EH (cell line): ENCODE measurements at regions not wholly inside any gene's neighbourhood (a gene's known extent, or its start where the extent isn't known, plus 50 kb on each side); places are given as distances from the start of the nearest gene placed in this dataset.

ENCODE experiments used
- DNase-seq: peaks from one replicate; pipeline ENCODE4 v3.0.0-alpha.2; 2015; ENCODE audit warnings: low read depth

DNA sequence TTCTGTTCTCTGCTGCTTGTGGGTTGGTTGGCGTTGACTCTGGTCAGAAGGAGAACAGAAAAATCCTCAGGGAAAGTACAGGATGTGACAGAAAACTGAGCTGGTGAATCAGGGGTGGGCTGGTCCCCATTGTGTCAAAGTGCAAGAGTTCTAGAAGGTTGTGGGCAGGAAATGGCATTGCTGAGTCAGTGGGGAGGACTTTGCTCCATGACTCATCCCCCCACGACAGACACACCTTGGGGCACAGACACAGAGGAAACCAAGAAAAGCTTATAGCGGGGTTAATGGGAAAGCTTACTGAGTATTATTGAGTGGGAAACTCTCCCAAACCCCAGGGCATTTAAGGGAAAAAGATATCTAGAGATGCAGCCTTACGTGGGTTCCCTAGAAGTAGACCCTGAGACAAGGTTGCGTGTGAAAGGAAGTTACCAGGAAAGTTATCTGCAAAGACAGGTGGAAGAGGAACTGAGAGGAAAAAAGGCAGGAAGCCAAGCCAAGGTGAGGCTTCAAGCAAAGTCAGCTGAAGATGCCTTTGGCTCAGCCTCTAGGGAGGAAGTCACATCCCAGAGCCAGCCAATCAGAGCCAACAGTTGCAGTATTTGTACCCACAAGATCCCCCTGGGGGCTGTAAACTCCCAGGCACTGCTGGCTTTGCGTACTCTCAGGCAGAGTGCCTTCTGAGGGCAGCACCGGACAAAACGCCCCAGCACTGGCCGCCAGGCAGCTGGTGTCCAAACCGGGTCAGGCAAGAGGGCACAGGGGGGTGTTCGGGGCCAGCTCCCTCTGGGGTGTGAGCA lies 86.4 kb downstream of the FOXL1 start:
- DNase-seq: peak; percentile 98

DNA sequence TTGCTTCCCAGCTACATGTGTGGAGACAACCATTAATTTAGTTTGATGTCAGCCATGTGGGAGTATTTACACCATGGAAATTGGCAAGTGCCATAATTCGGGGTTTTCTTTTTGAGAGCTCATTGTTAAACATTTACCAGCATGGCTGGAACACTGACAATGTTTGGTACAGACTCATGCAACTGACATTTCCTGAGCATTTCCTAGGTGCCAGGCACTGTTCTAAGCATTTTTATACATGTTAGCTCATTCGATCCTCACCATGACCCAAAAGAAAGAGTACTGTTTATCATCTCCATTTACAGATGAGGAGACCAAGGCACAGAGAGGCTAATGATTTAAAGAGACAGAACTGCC lies 86.9 kb downstream of the FOXL1 start:
- DNase-seq: peak; percentile 90

DNA sequence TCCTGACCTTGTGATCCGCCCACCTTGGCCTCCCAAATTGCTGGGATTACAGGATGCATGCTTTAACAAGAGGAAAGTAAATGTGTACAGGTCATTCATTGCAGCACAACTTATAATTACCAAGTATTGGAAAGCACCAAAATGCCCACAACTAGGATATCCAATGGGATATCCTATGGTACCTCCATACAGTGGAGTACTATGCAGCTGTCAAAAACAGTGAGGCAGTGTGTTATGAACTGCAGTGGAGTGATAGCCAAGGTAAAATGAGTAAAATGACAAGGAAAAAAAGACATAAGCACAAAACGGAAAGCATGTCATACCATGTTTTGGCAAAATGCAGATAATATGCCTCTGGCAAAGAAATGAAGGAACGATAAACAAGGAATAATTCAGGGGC lies 87.6 kb downstream of the FOXL1 start:
- no peak for DNase-seq

DNA sequence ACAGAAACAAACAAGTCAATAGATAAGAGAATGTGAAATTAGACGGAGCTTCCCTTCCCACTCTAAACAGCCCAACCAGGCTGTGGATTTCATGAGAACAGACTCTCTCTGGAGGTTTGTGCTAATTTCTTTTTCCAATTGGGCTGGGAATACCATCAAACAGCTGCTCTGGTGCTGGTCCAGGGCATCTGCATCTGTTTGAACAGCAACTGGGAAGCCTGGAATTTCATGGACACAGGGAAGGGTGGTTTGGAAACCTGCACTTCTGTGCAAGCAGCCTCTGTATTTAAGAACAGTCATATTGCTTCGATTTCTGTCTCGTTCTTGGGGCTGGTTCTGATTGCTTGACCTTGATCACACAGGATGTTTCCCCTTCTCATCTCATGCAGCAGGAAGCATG lies 88.7 kb downstream of the FOXL1 start:
- DNase-seq: no peak

DNA sequence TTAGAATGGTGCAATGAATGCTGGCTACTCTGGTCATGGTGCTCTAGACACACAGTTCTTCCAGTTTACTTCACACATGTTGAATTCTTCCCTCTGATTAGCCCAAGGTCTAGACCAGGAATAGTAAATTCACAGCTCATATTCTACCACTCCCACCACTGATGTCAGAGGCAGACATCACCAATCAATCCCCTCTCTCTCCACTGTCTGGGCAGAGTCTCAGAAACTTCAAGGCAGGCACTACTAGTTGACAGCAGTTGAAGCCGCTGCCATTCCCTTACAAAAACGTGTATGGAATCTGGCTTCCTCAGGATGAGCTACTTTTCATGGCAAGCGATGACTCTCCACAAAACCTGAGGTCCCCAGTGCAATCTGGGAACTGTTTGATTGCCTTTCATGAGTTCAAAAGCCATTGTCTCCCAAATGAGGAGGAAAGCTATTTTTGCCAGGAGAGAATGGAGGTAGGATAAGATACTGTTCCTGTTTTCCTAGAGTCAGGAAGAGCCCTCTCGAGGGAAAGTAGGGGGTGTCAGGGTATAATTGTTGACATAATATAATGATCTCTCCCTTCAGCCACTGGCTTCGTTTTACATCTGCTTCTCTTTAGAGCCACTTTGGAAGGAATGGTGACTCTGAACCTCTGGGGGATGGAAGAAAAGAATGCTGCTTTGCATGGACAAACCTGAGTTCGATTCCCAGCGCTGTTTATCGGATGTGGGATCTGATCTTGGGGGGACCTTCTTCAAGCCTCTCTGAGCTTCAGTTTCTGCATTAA lies 90.0 kb downstream of the FOXL1 start:
- peak; percentile 85 for DNase-seq

DNA sequence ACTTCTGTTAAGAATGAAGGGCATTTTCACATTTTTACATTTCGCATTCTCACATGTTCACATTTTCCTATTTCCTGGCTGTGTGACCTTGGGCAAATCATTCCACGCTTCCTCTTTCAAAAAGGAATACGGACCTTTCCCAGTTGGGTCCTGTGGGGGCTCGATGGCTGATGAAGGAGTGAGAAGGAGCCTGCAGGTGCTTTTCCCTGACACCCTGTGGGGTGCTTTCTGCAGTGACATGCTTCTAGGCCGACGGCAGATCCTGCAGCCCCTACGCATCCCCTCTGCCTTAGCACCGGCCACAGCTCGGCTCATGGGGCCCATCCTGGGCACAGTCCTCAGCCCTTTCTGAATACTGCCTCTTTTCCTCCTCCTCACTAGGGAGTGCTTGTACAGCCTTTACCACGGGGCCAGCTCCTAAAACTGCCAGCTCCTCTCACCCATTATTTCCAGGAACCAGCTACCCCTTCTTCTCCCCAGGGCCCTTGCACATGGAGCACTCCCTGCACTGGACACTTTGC lies 91.0 kb downstream of the FOXL1 start:
- DNase-seq: no peak

DNA sequence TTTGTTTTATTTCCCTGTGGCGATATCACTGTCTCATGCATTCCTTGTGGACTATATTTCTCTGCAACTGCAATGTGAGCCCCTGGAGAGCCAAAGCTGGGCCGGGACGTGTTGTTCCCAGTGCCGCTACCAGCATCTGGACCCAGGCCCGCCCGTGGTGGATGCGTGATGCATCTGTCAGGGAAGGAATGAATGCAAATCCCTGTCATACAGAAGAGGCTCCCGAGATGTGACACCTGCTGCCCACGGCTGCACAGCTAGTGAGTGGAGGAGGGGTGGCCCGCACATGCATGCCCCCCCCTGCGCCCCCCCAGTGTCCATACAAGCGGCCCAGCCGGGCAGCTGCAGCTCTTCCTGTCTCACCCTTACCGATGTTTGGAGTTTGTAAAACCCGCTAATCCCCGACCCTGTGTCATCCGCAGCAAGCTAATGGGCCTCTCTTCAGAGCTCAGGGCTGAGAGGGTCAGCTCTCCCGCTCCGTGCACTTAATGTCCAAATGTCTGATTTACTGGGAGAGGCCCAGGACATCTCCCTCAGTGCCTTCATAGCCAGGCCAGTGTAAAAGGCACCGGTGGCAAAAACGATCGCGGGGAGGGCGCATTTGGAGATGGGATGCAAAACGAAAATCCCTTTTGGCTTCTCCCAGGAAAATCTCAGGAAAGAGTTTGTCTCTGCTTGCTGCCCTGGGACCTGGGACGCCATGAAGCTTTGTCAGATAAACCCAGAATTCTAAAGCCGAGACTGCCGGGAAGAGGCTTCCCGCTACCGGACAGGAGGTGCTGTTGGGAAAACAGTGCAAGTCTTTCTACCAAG lies 91.8 kb downstream of the FOXL1 start:
- DNase-seq: peak; percentile 31

DNA sequence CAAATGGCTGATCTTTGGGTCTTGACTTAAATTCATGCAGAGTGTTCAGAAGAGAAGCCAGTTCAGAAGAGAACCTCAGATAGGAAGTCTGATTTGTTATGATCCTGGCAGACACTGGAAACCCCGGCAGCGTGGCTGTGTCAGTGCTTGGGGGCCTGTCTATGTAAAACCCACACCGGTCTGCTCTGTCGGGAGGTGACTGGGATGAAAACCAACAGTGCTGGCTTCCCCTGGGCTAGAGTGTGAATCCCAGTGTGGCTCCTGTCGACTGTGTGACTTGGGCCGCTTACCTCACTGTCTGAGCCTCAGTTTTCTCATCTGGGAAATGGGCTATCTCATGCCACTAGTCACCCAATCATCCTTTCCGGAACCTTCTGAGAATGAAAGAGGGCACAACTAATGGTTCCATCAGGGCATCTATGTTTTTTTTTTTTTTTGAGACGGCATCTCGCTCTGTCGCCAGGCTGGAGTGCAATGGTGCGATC lies 92.4 kb downstream of the FOXL1 start:
- no peak for DNase-seq

DNA sequence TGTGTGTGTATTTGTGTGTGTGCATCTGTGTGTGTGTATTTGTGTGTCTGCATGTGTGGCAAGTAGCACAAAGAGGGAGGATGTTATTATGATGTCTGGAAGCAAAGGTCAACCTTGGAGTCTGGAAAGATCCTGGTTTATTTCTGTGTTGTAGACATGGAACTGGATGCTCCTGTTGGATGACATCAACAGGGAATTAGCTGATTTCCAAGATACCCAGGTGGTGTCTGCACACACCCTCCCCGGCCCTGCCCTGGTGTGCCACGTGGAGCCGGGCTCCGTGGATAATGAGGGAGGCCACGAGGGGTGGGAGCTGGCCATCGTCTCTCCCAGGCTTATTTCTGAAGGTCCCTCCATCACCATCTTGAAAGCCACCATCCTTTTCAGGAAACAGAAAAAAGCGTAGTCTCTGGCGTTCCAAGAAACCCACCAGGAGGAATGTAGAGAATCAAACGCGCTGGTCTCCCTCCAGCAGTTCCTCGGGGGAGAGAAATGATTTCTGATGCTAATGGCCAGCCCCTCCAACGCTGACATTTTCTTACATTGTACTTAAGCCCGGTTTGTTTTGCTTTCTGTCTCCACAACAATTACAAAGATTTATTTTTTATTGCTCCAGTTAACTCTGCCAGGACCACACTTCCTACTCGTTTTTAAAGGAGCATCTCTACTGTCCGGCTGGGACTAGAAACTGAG lies 93.3 kb downstream of the FOXL1 start:
- peak; percentile 75 for DNase-seq

DNA sequence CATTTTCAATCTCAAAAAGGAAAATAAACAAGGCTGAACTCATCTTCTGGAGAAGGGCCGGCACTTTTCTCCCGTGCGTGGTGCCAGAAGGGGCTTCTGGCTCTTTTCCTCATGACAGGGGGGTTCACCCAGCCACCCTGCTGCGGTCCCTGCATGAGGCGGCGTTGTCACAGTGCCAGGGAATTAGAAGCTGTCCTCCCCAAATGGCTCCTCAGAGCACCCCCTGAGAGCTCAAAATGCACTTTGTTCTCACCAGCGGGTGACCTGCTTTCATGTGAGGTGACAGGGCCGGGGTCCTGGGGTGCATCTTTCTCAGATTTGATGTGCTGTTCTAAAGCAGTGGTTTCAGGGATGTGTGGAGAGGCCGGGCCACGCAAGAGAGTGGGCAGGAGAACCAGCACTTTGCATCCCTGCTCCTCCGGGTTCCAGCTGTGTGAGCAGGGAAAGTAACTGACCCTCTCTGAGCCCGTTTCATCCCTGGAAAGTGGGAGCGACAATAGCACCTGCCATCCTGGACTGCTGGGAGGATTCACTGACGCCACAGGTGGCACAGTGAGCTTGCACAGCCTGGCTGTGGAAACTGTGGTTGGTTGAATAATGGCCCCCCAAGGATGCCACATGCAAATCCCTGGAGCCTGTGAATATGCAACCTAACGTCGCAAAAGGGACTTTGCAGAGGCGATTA lies 94.0 kb downstream of the FOXL1 start:
- no peak for DNase-seq

DNA sequence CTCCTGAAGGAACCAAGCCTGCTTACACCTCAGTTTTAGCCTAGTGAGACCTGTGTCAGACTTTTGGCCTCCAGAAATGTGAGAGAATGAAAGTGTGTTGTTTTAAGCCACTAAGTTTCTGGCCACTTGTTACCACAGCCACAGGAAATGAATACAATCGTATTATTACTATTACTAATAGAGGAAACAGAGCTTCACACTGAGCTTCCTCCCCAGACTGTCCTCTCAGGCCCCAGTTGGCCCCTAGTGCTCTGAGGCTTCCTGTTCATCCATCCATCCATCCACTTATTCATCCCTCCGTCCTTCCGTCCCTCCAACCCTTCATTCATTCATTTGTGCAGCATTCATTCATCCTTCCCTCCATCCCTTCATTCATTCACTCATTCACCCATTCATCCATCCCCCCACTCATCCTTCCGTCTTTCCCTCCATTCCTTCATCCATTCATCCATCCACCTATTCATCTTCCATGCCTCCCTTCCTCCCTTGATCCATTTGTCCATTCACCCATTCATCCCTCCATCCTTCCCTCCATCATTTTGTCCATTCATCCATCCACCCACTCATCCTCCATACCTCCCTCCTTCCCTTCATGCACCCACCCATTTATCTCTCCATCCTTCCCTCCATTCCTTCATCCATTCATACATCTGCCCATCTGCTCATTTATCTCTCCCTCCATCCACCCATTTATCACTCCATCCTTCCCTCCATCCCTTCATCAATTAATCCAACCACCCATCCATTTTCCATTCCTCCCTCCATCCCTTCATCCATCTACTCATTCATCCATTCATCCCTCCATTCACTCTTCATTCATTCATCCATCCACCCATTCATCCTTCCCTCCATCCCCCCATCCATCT lies 95.0 kb downstream of the FOXL1 start:
- DNase-seq: no peak

DNA sequence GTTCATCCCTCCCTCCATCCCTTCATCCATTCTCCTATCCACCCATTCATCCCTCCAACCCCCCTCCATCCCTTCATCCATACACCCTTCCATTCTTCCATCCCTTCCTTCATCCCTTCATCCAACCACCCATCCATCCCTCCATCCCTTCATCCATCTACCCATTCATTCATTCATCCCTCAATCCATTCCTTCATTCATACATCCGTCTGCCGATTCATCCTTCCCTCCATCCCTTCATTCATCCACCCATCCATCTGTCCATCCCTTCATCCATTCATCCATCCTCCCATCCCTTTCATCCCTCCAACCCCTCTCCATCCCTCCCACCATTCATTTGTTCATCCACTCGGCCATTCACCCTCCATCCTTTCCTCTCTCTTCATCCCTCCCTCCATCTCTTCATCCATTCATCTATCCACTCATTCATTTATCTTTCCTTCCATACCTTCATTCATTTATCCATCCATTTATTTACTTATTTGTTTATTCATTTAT lies 95.7 kb downstream of the FOXL1 start:
- no peak for DNase-seq

DNA sequence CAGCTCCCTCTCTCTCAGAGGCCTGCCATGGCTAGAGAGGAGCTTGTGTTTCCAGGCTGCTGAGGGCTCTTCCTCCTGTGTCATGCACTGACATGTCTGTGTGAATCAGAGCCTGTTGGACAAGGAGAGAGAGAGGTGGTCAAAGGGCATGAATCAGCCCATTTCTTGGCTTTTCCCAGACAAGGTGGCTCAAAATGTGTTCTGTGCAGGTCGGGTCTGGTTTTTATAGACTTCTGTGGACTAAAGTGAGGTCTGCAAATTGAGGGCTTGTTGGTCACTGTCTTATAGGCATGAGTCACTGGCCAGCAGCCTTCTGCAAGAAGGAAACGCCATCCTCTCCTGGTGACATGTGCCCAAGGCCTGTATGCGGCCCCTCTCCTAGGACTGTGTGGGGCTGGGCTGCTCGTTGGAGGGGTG lies 97.9 kb downstream of the FOXL1 start:
- peak; percentile 86 for DNase-seq

DNA sequence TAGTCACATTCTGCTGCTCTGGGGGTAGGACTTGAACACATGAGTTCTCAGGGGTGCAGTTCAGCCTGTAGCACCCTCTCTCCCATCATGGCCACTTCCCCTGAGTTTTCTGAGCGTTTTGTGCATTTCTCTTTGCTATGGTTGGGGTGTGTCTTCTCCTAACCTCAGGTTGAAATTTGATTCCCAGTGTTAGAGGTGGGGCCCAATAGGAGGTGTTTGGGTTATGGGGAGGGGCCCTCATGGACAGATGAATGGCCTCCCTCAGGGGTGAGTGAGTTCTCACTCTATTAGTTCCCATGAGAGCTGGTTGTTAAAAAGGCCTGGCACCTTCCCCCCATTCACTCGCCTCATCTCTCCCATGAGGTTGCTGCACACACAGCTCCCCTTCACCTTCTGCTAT lies 101.1 kb downstream of the FOXL1 start:
- DNase-seq: peak; percentile 21

DNA sequence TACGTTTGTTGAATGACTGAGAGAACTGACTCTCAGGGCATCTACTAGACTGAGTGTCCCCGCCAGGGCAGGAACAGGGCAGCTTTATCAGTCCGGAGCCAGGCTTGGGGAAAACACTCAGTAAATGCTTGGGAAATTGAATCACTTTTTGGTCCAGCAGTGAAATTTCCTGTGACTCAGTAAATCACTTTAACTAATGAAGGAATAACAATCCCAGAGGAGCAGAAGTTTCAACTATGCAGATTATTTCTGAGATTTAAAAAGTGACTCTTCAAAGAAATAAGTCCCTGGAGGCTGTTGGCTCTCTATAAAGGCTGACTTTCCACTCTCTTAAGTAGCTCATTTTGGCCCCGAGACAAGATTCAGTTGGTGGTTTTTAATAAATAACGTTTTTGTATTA lies 101.8 kb downstream of the FOXL1 start:
- DNase-seq: peak; percentile 96

DNA sequence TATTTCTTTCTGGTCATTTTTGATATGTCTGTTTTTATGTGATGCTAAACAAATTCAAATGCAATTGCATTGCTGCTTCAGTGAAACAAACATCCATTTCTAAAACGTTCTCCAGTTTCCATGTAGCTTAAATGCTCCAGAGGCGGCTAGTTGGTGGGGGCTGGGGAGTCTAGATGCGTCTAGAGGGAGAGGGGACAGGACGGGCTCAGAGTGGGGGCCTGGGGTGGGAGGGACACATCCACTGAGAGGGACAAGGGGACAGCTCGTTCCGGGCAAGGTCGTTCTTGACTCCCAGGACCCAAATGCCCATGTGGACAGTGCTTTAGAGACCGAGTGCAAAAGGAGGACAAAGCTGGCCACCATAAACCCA lies 102.3 kb downstream of the FOXL1 start:
- no peak for DNase-seq

DNA sequence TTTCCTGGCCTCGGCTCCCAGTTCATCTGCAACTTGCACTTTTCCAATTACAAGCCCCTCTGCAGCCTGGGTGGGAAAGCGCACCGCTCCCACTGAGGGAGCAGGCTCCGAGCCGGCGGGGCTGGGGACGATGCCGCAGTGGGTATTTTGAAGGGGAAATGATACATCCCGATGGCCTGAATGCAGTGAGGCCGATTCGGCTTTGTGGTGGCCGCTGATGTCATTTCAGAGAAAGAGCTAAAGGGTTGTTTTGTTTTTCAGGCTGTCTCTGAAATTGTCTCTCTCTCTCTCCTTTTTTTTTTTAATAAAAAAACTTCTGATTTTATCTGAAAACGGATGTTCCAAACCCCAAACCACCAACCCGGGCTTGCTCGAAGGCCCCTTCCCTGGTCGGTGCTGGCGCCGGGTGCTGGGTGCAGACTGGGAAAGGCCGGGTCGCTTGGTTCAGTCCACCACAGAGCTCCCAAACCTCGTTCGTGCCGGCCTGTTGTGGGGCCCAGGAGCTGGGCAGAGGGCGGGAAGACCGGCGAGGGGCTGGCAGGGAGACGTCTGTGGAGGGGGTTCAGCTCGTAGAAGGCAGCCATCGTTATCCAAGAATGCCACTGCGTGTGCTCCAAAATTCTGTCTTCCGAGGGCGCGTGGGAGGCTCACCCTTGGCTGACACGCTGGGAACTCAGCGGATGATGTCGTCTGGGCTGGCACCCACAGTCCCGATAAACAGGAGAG lies 102.8 kb downstream of the FOXL1 start:
- peak; percentile 79 for DNase-seq

DNA sequence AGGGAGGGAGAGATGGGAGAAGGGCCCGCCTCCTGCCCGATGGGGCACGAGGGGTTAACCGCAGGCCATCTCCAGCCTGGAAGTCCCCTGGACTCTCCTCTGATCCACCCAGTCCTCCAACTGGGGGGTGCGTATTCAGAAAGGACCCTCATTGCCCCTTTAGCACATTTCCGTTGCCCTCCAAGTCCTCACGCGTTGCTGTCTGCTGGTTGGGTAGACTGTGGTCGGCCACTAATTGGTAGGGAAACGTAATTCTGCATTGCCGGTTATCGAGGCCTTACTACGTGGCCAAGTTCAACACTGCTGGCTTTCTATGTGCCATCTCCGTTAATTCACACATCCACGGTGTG lies 103.4 kb downstream of the FOXL1 start:
- DNase-seq: no peak

DNA sequence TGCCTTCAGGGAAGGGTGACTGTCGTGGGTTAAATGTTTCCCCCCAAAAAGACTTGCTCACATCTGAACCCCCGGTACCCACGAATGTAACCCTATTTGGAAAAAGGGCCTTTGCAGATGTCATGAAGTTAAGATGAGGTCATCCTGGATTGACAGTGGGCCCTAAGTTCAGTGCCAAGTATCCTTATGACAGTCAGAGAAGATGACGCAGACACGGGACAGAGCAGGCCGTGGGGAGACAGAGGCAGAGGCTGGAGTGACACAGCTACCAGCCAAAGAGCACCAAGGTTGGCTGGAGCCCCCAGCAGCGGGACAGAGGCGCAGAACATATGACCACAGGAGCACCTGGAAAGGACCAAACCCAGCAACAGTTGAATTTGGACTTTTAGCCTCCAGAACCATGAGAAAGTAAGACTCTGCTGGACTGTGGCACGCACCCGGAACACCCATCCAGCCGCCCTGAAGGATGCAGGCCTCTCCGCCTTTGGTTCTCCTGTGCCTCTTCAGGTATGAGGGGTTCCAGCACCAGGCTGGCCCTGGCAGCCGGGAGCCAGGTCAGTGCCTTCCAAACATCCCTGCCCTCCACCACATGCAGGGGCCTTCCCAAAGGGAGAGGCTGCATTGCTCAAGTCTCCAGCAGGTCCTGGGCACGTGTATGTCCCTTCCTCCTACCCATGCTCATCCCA lies 104.0 kb downstream of the FOXL1 start:
- no peak for DNase-seq
